ENCODE measurements at regions not wholly inside any gene's neighbourhood (a gene's known extent, or its start where the extent isn't known, plus 50 kb on each side); places are given as distances from the start of the nearest gene placed in this dataset.
"Not testable (repeated sequence)": the region's sequence is repeated elsewhere in the genome, so short reads cannot be mapped to it uniquely, and the experiment has no call there.

- Histone ChIP-seq H3K4me3 (no peak overlapping the region), H3K9me3 (no peaks in the 10 kb centered on the region), H3K36me3 (no peaks in the 10 kb centered on the region), H3K4me1 (no peaks in the 10 kb centered on the region), H3K27me3 (peaks cover 0 to 3% (median 0%) of the 10 kb centered on the region in 3 donors), H3K27ac (no peak overlapping the region)
- TF ChIP-seq POLR2AphosphoS5 (IDR thresholded peaks at IDR 0.05) = no peak
- TF ChIP-seq POLR2A (IDR thresholded peaks at IDR 0.05) = no peak
- TF ChIP-seq EP300 (IDR thresholded peaks at IDR 0.05) = no peak
- TF ChIP-seq, protein P1, sequence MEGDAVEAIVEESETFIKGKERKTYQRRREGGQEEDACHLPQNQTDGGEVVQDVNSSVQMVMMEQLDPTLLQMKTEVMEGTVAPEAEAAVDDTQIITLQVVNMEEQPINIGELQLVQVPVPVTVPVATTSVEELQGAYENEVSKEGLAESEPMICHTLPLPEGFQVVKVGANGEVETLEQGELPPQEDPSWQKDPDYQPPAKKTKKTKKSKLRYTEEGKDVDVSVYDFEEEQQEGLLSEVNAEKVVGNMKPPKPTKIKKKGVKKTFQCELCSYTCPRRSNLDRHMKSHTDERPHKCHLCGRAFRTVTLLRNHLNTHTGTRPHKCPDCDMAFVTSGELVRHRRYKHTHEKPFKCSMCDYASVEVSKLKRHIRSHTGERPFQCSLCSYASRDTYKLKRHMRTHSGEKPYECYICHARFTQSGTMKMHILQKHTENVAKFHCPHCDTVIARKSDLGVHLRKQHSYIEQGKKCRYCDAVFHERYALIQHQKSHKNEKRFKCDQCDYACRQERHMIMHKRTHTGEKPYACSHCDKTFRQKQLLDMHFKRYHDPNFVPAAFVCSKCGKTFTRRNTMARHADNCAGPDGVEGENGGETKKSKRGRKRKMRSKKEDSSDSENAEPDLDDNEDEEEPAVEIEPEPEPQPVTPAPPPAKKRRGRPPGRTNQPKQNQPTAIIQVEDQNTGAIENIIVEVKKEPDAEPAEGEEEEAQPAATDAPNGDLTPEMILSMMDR (IDR thresholded peaks at IDR 0.05) = no peak
- peak; percentile 48 for DNase-seq
- WGBS, 2 donors = 86 to 90% methylated on average over 14 of the region's 14 CpGs
- intact Hi-C loops (cut with DNase I) = no loop called here
Measured at GRCh38 chr4:3605491-3605890, 73.3 kb upstream of the LRPAP1 start.

DNA sequence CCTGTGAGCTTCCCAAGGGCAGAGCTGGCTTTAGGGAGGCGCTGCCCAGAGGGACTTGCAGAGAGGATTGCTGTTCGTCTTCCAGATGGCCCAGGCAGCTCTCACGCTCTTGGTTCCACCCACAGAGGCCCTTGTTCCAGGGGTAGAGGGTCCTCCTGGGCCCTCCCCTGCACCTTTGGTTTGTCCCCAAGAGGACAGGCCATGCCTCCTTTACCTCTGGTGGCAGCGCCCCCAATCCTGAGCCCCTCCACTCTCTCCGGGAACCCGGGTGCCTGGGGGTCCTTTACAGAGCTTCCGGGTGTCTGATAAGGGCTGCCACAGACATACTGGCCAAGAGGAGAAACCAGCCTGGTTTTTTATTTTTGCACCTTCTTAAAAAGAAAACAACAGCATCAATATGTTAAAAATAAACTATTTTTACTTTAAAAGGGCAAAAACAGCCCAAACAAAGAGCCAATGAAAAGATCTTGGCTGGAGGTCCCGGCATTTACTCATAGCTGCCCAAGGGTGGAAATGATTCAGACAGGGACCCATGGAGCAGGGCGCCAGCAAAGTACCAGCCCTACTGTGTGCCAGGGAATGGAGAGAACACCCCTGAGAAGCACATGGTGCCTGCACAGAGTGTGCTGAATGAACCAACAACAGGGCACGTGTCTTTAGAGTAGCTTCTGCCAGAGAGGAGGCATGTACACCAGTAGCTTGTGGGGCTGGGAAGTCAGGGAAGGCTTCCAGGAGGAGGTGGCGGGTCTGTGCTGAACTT is 70.8 kb upstream of the LRPAP1 start:
- 76 to 78% methylated on average over 11 of the region's 11 CpGs for WGBS, 2 donors
- H3K9me3 ChIP-seq; H3K4me3 ChIP-seq; H3K27me3 ChIP-seq; intact Hi-C loops (cut with DNase I); H3K36me3 ChIP-seq; H3K27ac ChIP-seq; H3K4me1 ChIP-seq; DNase-seq: not testable (repeated sequence)

DNA sequence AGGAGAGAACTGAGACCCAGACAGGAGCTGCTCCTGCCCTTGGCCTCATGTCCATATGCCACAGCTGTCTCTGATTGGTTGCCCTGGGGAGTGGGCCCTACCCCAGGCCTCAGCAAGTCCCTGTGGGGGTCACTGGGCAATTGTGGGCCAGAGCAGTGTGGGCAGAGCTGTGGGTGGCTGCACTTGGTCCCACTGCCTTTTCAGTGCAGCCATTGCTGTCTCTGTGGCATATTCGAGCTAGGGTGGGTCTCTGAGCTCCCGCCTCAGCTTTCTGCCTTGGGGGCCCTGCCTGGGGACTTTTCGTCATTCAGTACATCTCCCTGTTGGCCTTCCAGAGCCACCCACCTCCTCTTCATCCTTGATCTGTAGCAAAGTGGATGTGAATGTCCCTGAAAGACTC is 69.8 kb upstream of the LRPAP1 start:
- H3K27me3 ChIP-seq = peaks cover 0 to 4% (median 3%) of the 10 kb centered on the region in 3 donors
- H3K4me3 ChIP-seq = no peak overlapping the region
- no peaks in the 10 kb centered on the region for H3K4me1 ChIP-seq
- H3K27ac ChIP-seq = no peak overlapping the region
- H3K9me3 ChIP-seq = no peaks in the 10 kb centered on the region
- 78 to 84% methylated on average over 3 of the region's 3 CpGs for WGBS, 2 donors
- no peaks in the 10 kb centered on the region for H3K36me3 ChIP-seq
- DNase-seq = no peak
- TF ChIP-seq EP300 (IDR thresholded peaks at IDR 0.05) = no peak
- no peak for TF ChIP-seq POLR2A (IDR thresholded peaks at IDR 0.05)
- TF ChIP-seq POLR2AphosphoS5 (IDR thresholded peaks at IDR 0.05) = no peak
- TF ChIP-seq, protein P1 (IDR thresholded peaks at IDR 0.05) = no peak
- intact Hi-C loops (cut with DNase I) = no loop called here

- H3K4me3 ChIP-seq; H3K9me3 ChIP-seq; H3K27ac ChIP-seq; H3K27me3 ChIP-seq; intact Hi-C loops (cut with DNase I); DNase-seq; H3K36me3 ChIP-seq; H3K4me1 ChIP-seq: not testable (repeated sequence)
- WGBS, 2 donors = 83 to 86% methylated on average over 12 of the region's 12 CpGs
Measured at GRCh38 chr4:3601108-3601690, 69.0 kb upstream of the LRPAP1 start.

GRCh38 chr4:3599951-3600350 is 67.7 kb upstream of the LRPAP1 start:
- peaks cover 0 to 4% (median 3%) of the 10 kb centered on the region in 3 donors for H3K27me3 ChIP-seq
- TF ChIP-seq POLR2A (IDR thresholded peaks at IDR 0.05) (no peak), EP300 (IDR thresholded peaks at IDR 0.05) (no peak), POLR2AphosphoS5 (IDR thresholded peaks at IDR 0.05) (no peak)
- TF ChIP-seq, protein P1 (IDR thresholded peaks at IDR 0.05) = no peak
- H3K27ac ChIP-seq = no peak overlapping the region
- no peaks in the 10 kb centered on the region for H3K36me3 ChIP-seq
- WGBS, 2 donors = 48 to 58% methylated on average over 9 of the region's 9 CpGs
- DNase-seq = no peak
- H3K9me3 ChIP-seq = no peaks in the 10 kb centered on the region
- no peaks in the 10 kb centered on the region for H3K4me1 ChIP-seq
- H3K4me3 ChIP-seq = no peak overlapping the region
- intact Hi-C loops (cut with DNase I) = no loop called here

Measured in sigmoid colon (tissue), 6 donors.